HG03432 (cell line): ENCODE measurements at regions not wholly inside any gene's neighbourhood (a gene's known extent, or its start where the extent isn't known, plus 50 kb on each side); places are given as distances from the start of the nearest gene placed in this dataset.

Experiments
- ATAC-seq: cut with Tn5 transposase; IDR thresholded peaks from one replicate; pipeline ENCODE4 v1.9.1; 2021; ENCODE audit warnings: mild to moderate bottlenecking, moderate library complexity; ENCODE audit not compliant: unreplicated experiment

DNA sequence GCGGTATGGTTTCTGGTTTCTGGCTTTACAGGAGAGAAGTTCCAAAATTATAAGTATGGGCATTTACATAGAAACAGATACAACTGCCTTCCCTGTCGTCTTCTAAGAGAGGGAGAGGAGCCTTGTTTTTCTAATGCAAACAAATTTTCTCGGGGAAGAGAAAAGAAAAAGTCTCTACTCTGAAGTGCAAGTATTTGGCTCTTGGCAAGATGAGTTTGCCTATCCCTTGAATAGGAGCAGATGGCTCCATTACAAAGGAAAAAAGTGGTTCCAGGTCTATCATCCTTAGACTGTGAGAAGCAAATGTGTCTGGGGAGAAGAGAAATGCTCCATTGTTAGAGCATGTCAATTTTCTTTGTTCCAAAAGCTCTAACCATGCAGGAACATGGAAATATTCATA lies 455.6 kb downstream of the BUD13 start:
- ATAC-seq = no peak

DNA sequence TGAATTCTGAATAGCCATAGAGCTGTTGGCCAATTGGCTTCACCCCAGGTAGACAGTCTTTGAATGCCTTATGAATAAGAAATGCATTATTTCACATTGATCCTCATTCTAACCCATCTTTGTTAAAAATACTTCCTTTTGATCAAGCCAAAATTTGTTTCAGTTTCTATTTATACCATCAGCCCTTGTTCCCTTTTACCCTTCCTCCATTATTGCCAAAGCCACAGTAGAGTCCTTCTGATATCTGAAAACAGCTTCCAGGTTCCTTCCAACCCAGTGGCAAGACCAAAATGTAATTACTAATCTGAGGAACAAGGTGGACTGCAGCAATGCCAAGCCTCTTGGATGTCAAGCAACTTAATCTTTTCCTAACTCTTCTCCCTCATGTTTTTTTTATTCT lies 458.8 kb downstream of the BUD13 start:
- ATAC-seq = no peak

- no peak for ATAC-seq
Measured at GRCh38 chr11:116312570-116313391, 460.0 kb downstream of the BUD13 start.

- no peak for ATAC-seq
Measured at GRCh38 chr11:116311206-116311605, 461.6 kb downstream of the BUD13 start.

GRCh38 chr11:116310698-116311097 lies 462.1 kb downstream of the BUD13 start:
- ATAC-seq = no peak

DNA sequence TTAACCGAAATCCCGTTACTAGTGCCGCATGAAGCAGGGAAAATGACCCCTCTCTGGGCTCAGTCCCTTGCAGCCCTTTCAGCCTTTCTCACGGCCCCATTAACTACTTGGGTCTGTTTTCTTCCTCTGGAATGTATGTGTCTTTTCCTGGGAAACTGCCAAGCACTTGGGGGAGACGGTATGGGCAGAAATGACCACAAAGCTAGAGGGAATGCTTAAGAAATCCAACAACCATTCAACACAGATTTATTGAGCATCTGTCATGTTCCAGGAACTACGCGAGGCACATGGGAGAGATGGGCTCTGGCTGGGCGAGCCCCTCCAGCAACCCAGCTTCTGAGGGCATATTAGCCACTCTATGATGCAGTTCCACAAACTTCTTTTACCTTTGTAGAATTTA lies 462.6 kb downstream of the BUD13 start:
- no peak for ATAC-seq

- ATAC-seq = no peak
Measured at GRCh38 chr11:116309446-116309845, 463.3 kb downstream of the BUD13 start.

DNA sequence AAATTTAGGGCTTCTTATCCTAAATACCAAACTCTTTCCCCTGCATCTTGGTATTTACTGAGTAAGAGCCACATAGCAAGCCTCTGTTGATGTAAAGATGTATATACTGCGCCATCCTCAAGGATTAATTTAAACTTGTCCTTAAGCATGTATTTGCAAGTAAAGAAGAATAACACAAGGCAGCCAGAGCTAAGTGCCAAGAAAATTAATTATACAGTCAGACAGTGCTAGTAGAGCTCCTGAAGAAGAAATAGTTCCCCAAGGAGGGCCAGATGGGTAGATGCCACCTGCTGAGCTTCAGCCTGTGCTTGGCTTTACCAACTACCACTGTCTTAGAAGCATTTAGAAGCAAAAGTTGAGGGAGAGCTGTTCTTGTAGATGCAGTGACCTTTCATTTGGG lies 470.0 kb downstream of the BUD13 start:
- no peak for ATAC-seq

DNA sequence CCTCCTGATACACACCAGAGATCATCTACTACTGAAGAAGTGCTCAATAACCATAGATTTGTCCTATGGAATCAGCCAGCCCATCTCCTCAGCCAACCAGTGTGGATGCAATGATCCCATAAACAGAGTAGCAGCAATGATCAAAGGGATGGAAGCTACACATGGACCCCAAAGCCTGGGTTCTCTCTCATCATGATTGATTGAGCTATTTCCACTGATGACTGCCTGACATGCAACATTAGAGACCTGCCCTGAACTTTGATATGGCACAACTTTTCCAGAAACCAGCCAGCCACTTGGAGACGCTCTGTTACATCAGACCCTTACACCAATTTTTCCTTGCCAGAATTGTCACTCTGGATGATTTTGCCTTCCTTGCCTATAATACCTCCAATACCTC lies 471.6 kb downstream of the BUD13 start:
- ATAC-seq = no peak

DNA sequence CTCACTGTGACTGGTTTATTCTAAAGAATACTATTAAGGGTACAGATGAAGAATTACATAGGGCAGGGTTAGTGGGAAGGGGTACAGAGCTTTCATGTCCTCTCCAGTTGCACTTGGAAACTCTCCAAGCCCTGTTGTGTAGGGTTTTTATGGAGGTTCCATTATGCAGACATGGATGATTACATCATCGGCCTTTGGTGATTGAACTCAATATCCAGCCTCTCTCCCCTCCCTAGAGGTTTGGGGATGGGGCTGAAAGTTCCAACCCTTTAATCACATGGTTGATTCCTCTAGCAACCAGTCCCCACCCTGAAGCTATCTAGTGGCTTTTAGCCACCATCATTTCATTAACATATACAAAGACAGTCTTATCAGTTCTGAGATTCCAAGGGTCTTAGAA lies 472.6 kb downstream of the BUD13 start:
- ATAC-seq = no peak

DNA sequence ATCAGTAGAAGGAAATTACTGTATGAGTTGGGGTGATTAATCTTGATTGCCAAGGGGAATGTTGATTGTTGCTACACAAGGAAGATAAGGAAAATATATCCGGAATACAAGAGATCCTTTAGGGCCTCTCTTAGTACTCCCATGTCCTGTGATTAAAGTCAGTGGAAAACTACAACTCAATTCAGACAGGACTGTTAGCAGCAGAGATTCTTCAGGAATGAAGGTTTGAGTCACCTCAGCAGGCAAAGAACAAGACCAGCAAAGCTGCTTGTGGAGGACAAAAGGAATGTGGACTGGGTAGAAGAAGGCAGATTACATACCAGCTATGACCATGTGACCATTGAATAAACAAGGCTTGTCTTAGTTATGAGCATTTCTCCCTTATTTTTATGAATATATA lies 478.2 kb downstream of the BUD13 start:
- no peak for ATAC-seq

- ATAC-seq = no peak
Measured at GRCh38 chr11:116287866-116288265, 484.9 kb downstream of the BUD13 start.

DNA sequence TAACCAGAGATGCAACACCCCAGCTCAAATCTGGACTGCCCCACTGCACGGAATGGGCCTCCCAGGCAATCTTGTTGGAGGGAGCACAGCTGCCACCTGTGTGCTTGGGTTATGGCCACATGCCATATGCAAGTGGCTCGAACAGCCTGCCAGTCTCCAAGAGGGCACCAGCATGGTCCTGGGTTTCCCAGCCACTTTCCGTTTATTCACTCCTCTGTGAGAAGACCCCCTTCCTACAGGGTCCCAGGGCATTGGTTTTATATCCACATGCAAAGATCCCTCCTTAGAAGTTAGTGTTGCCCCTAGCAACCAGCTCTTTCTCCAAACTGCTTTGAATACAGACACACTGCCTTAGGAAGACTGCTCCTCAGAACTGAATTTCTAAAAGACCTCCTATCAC lies 487.8 kb downstream of the BUD13 start:
- no peak for ATAC-seq

- no peak for ATAC-seq
Measured at GRCh38 chr11:116283300-116283699, 489.5 kb downstream of the BUD13 start.

DNA sequence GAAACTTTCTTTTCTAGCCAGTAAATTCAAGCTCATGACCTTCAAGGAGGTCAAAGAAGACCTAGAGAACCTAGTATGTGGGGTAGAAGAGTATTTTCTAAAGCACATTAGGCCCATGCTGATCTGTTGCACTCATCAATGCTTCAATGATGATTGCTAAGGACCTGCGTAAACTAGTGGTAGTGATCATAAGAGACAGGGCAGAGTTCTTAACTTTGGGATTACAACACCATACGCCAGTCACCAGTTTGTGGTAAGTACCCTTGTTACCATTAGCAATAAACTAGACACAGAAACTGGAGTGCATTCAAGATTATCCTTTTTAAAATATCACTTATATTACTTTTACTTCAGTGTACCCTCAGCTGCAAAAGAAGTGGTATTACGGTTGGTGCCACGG lies 490.3 kb downstream of the BUD13 start:
- no peak for ATAC-seq

DNA sequence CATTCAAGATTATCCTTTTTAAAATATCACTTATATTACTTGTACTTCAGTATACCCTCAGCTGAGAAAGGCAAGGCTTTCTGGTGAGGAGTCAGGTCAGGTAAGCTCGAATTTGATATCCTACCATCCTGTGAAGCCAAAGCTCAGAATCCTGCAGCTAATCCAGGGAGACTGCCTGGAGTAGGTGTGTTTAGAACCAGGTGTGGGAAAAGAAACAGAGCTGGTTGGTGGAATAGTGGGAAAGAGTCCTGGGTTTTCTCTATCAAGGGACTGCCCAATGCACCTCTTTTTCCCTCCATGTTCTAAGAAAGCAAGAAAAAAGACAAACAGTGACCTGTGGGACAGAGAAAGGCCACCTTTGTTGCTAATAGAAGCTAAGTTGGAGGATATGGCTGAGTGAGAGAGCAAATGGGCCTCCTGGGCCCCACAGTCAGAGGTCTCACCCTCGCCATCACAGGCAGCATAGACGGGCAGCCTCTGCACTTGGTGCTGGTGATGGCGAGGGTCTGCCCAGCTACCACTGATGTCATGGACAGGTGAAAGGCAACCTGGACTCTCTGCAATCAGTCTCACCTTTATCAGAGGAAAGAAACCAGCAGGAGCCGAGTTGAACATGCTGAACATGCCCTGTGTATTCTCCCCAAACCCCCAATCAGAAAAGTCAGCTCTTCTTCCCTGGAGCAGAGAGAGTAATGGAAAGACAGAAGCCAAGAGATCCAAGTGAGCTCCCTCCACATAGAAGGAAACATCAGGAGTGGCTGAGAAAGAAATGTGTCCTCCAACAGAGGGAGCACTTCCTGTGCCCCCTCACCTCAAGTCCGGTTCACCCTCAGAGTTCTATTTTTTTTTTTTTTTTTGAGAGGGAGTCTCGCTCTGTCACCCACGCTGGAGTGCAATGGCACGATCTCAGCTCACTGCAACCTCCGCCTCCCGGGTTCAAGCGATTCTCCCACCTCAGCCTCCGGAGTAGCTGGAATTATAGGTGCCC lies 491.3 kb downstream of the BUD13 start:
- ATAC-seq = no peak

DNA sequence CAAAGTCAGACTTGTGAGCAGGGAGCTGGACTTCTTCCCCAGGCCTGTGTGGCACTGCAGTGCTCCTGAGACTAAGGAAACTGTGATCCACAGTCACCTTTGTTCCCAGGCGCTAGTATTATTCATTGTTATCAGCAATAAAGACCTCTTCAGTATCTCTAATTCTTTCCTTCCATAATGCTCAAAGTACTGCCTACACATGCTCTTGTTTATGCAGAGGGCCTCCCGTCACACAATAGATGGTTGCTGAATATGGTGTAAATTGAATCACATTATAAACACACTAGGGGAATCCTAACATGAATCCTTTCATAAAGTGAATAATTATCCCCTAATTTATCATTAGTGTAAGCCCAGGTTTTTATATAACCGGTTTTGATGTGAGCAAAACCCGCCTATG lies 493.3 kb downstream of the BUD13 start:
- ATAC-seq = no peak

DNA sequence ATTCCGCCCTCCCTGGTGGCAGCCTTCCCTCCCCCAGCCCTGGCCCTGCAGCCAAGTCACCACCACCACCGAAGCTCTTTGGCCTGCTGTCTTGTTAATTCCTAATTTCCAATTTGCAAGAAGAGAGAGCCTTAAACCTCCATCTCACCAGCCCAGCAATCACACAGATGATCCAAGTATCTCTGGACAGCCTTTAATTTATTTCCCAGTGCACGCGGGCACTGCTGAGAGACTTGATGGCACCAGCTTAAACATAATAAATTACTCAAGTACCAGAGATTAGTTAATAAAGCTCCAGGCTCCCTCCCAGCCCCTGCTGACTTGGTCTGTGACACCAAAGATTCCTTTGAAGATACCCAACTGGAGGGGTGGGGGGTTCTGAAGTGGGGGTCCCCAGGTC lies 494.7 kb downstream of the BUD13 start:
- ATAC-seq = no peak

DNA sequence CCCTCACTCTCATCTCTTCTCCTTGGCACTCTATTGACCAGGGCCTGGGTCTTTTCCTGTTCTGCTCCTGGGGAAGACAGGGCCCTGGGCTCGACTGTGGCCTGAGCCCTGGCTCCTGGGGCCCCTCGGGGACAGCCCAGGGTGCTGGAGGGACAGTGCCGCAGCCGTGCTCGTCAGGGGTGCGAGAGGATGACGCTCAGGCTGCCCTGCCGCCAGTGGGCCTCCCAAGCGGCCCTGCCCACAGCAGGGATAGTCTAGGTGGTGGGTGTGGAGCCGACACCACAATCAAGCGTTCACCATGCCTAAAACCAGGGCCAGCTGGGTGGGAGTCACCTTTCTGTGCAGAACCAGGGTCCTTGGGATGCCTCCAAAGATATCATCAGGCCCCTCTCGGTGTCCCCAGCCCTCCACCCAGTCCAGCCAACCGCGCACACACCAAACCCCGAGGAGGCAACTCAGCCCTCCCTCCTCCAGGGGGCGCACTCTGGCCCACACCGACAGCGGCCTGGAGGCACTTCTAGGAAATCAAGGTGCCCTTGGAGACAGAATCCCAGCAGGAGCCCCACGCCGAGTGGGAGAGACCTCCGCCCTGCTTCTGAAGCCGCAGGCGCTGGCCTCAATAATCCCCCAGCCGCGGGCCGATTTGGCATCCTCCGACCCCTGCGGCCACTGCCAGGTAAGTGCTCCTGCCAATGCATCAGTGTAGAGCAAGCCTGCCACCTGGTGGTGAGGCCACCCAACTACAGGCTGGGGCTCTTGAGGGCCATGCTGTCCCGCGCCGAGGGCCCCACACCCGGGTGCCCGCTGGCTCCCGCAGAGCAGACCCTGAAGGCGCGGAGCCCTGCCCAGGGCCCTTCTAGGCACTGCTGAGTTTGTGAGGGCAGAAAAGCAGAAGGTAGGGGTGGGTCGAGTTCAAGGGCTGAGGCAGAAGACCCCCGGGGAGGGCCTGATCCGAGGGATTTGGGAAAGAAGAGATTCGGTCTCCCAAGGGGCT lies 496.4 kb downstream of the BUD13 start:
- peak; percentile 87 for ATAC-seq

DNA sequence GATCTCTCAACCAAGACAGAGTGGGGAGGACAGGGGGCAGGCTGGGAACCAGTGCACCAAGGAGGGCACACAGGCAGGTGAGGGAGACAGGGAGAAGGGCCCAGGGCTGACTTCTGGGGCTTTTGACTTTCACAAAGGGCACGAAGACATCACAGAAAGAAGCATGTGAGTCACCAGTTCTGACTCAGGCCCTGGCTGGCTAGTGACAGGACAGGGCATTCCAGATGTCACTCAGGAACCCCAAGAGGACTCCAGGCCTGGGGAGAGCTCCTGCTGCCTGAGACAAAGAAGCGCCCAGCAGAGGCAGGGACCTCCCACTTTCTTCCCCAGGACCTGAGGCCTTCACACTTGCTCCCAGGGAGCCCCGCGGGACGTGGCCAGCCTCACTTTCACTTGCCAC lies 497.2 kb downstream of the BUD13 start:
- ATAC-seq = no peak

DNA sequence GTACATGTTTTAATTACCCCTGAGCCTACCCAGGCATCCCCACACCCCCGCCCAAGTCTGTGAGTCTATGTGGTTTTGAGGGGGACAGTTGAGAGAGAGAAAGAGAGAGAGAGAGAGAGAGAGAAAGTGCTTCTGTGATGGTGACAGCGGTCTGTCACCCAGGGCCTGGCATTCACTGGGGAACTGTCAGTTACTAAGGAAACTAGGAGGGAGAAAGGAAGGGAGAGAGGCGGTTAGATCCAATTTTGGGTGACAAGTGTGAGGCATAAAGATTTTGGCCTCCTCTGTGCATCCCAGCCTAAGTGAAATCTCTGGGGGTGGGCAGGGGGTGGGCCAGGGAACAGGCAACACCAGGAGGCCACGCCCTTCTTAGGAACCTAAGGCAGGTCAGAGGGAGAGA lies 498.3 kb downstream of the BUD13 start:
- ATAC-seq = no peak
